H1 (cell line): ENCODE measurements at regions not wholly inside any gene's neighbourhood (a gene's known extent, or its start where the extent isn't known, plus 50 kb on each side); places are given as distances from the start of the nearest gene placed in this dataset.

Experiments used
- EP300 ChIP-seq, 2 experiments: IDR thresholded peaks; 1 replicate in 1 of 2; 2 replicates in 1 of 2; pipeline ENCODE4 v1.6.1; 2011 to 2012; ENCODE audit warnings: low read depth in 2 of 2, low read length in 2 of 2, mild to moderate bottlenecking in 2 of 2, borderline replicate concordance in 1 of 2, inconsistent platforms in 1 of 2, moderate library complexity in 1 of 2
- EZH2 ChIP-seq: fragments of 200-600 bp; sonication (generic); IDR thresholded peaks from 2 replicates; pipeline ENCODE4 v1.7.1; 2012; ENCODE audit warnings: low read depth, mild to moderate bottlenecking, moderate library complexity, low read length, inconsistent platforms; ENCODE audit not compliant: severe bottlenecking
- POLR2AphosphoS5 ChIP-seq: IDR thresholded peaks from 2 replicates; pipeline ENCODE4 v1.6.1; 2011; ENCODE audit warnings: low read depth, low read length
- USF2 ChIP-seq: IDR thresholded peaks from 2 replicates; pipeline ENCODE4 v1.6.1; 2011; ENCODE audit warnings: low read length, improper control_type of control experiment
- TF ChIP-seq, protein P1 (sequence below), 3 experiments: IDR thresholded peaks; 1 replicate in 2 of 3; 2 replicates in 1 of 3; pipeline versions ENCODE4 v1.5.1 to v1.6.1; 2011; ENCODE audit warnings: low read length in 3 of 3, mild to moderate bottlenecking in 3 of 3, inconsistent platforms in 2 of 3, low read depth in 1 of 3, moderate library complexity in 1 of 3; ENCODE audit not compliant: insufficient read depth in 1 of 3; ENCODE audit errors: control extremely low read depth in 1 of 3

DNA sequence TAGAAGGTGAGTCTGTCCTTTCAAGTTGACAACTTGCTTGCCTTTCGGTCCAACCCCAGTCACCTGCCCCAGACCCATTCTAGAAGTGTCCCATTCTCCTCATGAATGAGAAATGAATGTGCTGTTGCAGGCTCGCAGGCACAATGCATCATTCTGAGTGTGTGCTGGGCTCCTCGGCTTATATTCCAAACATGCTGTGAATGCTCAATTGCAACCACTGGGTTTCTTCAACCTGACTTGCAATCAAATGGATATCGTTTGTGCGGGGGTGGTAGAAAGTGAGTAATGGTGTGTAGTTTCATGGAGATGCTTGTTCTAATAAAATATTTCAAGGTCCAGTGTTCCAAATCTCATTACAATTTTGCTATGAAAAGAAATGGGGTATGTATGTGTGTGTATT is 256.6 kb upstream of the IL12B start:
- TF ChIP-seq USF2 (no peak), POLR2AphosphoS5 (no peak), EP300 (IDR thresholded peaks at IDR 0.05; ENCODE audit: borderline replicate concordance in 1 of 2, low read depth in 2 of 2, low read length in 2 of 2) (no peak), EZH2 (no peak)
- TF ChIP-seq, protein P1, sequence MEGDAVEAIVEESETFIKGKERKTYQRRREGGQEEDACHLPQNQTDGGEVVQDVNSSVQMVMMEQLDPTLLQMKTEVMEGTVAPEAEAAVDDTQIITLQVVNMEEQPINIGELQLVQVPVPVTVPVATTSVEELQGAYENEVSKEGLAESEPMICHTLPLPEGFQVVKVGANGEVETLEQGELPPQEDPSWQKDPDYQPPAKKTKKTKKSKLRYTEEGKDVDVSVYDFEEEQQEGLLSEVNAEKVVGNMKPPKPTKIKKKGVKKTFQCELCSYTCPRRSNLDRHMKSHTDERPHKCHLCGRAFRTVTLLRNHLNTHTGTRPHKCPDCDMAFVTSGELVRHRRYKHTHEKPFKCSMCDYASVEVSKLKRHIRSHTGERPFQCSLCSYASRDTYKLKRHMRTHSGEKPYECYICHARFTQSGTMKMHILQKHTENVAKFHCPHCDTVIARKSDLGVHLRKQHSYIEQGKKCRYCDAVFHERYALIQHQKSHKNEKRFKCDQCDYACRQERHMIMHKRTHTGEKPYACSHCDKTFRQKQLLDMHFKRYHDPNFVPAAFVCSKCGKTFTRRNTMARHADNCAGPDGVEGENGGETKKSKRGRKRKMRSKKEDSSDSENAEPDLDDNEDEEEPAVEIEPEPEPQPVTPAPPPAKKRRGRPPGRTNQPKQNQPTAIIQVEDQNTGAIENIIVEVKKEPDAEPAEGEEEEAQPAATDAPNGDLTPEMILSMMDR (IDR thresholded peaks at IDR 0.05; ENCODE audit: control extremely low read depth in 1 of 3, insufficient read depth in 1 of 3, low read depth in 1 of 3, low read length in 3 of 3): no peak
